Fibroblast of gingiva (primary cell): ENCODE measurements at regions not wholly inside any gene's neighbourhood (a gene's known extent, or its start where the extent isn't known, plus 50 kb on each side); places are given as distances from the start of the nearest gene placed in this dataset.

Source experiments
- DNase-seq: peaks from one replicate; pipeline ENCODE4 v3.0.0-alpha.2; 2011; ENCODE audit warnings: low read depth

DNA sequence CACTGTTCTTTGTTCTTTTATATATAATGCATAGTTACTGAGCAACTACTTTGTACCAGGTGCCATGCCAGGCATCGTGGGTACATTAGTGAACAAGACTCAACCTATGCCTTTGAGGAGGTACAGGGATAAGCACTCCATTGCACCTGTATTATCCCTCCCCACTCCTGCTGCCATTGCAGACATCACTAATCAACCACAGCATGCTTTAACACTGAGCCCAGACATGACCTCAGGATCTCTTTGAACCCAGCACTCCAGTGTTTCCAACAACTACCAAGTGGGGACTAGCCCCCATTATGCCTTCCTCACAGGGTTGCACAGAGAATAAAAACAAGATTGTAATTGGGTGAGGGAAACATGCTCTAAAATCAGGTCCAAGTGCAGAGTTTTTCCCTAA, 60.5 kb upstream of the COL13A1 start:
- DNase-seq = no peak

DNA sequence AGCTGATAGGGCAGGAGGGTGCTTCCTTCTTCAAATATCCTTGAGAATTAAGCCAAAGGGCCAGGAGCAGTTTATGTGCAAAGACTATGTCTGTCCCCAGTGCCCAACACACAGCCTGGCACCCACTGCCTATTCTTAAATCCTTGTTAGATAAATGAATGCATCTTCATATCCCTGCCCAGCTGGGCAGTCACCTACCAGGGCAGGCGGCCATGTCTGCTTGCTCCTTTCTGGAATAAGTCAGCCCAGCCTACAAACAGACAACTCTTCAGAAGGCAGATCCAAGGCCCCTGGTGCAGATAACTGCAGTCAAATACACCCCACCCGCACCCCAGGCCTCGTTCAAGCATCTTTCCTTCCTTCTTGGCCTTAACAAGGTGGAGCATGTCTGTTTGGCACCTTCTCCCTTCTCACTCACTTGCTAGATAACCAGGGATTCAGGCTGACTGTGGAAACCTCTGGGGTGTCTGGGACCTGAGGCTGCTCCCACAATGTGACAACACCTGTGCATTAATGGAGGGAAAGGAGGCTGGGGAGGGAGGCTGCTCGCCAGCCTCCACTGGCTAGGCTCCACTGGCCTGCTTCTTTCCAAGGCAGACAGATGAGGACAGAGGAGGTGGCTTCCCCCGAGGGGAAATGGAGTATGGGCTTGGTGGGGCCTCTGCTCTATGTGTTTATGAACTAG, 59.9 kb upstream of the COL13A1 start:
- DNase-seq = no peak

DNA sequence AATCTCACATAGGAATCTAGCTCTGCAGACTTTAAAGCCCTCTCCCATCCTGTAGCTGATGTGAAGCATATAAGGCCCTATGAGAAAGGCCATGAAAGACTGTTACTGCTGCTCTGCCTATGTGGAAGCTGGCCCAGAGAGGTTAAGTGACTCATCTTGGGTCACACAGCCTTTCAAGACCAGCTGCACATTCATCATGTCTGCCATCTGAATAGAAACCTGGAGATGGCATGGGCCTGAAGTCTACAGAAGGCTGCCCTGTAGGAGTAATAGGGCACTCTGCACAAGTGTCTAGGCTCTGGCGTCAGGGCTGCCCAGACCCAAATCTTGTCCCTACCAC, 59.4 kb upstream of the COL13A1 start:
- no peak for DNase-seq

DNA sequence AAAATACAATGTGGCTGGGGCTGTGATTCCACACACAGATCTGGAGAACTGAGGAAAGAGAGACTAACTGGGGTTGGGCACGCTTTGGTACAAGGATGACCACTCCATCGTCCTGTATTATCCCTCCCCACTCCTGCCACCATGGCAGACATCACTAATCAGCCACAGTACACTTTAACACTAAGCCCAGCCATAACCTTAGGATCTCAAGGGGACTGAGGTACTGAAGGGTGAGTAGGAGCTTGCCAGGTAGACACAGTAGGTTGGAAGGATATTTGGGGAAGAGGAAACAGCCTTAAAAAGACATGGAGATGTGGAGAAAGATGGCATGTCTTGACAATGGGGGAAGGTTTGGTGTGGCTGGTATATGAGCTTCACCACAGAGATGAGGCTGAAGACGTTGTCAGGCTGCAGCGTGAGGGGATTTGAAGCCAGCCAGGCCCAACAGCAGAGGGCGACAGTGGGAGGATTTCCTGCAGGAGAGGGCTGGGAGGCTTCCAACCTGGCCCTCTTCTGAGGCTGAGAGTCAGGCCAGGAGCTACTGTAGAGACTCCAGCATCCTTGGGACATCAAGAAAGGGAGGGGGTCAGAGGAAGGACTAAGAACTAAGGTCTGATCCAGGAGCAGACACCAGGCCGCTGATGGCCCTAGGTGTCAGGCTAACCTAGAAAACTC, 58.6 kb upstream of the COL13A1 start:
- peak; percentile 40 for DNase-seq

DNA sequence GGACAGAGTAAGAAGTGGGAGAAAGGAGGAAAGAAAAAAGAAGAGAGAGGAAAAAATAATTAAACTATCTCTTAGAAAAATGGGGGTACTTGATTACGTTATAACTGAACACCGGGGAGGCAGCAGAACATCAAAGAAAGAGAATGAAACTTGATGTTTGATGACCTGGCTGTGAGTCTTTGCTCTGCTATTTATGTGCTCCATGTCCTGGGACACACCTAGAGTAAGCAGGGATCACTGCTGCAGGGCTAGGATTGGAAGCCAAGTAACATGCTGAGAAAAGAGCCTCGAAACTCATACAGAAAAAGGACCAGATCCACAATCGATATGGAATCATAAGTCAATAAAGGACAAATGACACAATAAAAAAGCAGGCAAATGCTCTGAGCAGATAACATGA, 56.7 kb upstream of the COL13A1 start:
- DNase-seq = no peak

DNA sequence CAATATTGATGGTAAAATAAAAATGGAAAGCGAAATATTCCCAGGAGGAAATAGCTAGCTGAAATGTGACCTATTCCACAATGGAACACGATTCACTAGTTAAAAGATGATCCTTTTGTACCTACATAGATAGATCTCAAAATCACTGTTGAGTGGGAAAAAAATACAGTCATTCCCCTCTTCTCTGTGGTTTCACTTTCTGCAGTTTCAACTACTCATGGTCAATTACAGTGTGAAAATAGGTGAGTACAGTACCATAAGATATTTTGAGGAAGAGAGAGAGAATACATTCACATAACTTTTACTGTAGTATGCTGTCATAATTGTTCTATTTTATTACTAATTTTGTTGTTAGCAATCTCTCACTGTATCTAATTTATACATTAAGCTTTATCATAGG, 56.0 kb upstream of the COL13A1 start:
- DNase-seq = no peak

DNA sequence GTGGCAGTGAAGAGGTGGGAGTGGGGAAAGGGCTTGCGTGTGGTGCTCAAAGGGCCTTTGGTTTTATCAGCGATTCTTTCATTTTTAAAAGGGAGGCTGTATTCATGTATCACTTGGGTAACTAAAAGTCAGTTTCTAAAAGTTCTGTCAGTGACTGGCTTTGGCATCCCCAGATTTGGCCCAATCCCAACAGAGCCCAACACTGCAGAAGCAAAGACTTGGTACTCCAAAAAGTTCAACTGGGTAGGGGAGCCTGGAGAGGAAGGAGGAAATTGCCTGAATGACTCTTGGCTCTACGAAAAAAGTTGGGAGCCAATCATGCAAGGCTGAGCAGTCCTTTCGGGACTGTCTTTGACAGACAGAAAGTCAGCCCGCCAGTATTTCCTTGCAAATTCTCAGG, 54.5 kb upstream of the COL13A1 start:
- DNase-seq = no peak

DNA sequence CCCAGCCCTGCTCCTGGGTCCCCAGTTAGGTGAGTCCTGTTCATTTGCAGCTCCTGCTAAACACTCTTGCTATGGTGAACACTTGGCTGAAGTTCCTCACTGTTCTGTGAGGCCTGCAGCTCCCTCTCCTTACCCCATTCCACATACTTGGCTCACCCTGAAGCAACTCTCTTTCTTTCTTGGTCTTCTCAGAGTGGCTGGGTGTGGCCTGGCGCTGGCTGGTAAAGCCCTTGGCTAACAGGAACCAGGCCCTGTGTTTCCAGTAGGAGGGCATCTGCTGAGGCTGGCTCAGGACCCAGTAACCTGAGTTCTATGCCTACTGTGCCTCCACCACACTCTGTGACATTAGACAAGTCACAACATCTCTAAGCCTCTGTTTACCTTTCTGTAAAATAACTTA, 53.1 kb upstream of the COL13A1 start:
- DNase-seq = peak; percentile 49

DNA sequence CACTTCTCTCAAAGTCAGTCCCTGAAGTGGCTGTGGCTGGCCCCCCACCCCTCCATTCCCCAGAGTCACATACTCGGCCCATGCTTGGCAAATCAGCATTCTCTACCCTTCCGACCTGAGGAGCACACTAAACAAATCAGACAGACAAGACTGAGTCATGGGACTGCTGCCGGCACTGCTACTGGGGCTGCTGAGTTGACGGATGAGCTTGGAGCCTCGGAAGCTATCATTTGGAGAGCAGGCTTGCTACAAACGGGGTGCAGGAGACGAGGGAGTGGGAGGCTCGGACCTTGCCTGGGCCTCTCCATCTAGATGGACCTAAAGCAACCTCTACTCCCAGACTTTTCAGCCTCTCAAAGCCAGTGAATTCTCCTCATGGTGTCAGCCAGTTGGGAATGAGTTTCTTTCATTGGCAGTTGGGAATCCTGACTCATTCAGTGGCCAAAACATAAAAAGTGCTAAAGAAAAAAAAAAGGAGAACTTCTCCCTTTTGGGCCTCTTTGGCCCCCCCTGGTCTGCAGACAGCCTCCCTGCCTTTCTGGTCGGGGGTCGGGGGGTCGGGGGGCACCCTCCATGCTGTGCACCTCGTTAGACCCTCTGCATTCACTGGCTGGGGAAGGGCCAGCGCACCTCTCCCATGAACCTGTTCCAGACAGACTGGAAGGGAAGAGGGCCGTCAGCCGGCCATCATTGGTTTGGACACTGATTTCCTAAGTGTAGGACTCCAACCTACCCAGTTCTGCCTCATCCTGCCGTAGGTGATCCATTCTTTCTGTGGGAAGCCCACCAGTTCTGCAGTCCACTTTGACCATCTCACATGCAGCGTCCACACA, 52.3 kb upstream of the COL13A1 start:
- DNase-seq = no peak

DNA sequence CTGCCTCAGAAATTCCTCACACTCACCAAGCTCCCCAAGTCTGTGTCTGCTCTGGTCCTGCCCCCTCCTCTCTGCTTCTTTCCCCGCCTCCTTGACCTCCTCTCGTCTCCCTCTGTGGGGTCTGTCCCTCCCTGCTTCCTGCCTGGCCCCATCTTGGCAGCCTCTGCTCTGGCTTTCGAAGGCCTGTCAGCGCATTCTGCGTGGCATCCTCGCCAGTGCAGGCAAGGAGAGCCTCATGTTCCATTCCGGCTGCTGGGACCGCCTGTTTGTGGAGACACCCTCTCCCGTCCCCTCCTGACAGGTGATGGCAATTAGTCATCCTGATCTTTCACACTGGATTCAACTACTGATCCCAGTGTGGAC, 51.7 kb upstream of the COL13A1 start:
- DNase-seq = no peak

DNA sequence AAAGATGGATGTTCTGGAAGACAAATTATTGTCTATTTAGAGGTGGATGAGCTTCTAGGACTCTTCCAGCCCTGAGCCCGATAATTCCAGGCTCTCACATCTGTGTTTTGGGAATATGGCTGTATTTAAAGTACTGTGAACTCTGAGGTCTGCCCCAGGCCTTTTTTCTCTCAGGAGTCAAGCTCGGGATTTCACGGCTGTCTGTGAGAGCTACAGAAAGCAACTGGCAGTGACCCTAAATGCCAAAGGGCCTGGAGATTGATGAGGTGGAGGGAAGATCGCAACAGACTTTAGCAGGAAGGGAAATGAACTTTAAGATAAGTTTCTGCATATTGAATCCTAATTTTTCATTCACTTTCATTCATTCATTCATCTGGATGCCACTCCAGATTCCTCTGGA, 51.0 kb upstream of the COL13A1 start:
- no peak for DNase-seq

DNA sequence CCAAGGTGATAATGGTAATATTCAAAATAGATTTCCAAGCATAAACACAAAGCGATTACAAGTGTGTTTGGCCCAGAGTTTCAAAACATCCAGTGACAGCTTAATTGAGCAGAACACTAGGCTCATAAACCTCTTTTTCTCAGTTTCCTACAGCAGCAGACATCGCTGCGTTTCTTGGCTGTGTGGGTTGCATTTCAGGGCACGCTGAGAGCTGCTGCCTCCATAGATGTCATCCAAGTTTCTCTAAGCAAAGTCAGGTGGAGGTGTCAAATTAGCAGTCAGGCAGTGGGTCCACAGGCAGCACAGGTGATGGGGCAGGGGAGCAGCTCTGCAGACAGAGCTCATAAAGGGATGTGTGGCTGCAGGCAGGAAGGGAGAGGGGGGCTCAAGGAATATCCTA, 50.5 kb upstream of the COL13A1 start:
- no peak for DNase-seq
